ENCODE measurements at regions not wholly inside any gene's neighbourhood (a gene's known extent, or its start where the extent isn't known, plus 50 kb on each side); places are given as distances from the start of the nearest gene placed in this dataset.

- TF ChIP-seq CTCF (conservative IDR thresholded peaks at IDR 0.05; ENCODE audit: low read depth, low read length) = peak; percentile 39; the same call in 1 of the 2 replicates
- no peak for TF ChIP-seq EZH2 (IDR thresholded peaks at IDR 0.05; ENCODE audit: borderline replicate concordance, low read depth, low read length, poor library complexity, severe bottlenecking)
Measured at GRCh38 chr2:18001671-18002070, 123.2 kb downstream of the KCNS3 start.

Data from A673 (cell line).